GM12878 (cell line): ENCODE measurements at regions not wholly inside any gene's neighbourhood (a gene's known extent, or its start where the extent isn't known, plus 50 kb on each side); places are given as distances from the start of the nearest gene placed in this dataset.

Source experiments
- CTCF ChIP-seq, 3 experiments: IDR thresholded peaks in 2 of 3; conservative IDR thresholded peaks in 1 of 3; 2 replicates each; pipeline ENCODE4 v1.5.1; 2011; ENCODE audit warnings: low read depth in 3 of 3, low read length in 3 of 3, mild to moderate bottlenecking in 3 of 3, control low read depth in 2 of 3, moderate library complexity in 2 of 3, inconsistent platforms in 1 of 3, mixed read lengths in 1 of 3; ENCODE audit not compliant: control insufficient read depth in 2 of 3, insufficient read depth in 1 of 3; ENCODE audit errors: extremely low read depth in 1 of 3
- CUX1 ChIP-seq: IDR thresholded peaks from 2 replicates; pipeline ENCODE4 v1.6.1; 2012; ENCODE audit warnings: improper control_type of control experiment, low read depth, low read length; ENCODE audit not compliant: insufficient replicate concordance
- EZH2 ChIP-seq: IDR thresholded peaks from 2 replicates; pipeline ENCODE4 v1.6.1; 2012; ENCODE audit warnings: low read depth, mild to moderate bottlenecking, control low read depth, inconsistent platforms, low read length, borderline replicate concordance; ENCODE audit not compliant: control insufficient read depth
- HDAC6 ChIP-seq: fragments of 200-600 bp; sonication (generic); IDR thresholded peaks from one replicate; pipeline ENCODE4 v1.8.0; 2017; ENCODE audit warnings: antibody characterized with exemption; ENCODE audit not compliant: unreplicated experiment
- JUNB ChIP-seq: IDR thresholded peaks from 2 replicates; pipeline ENCODE4 v1.6.1; 2016; ENCODE audit warnings: antibody characterized with exemption, mild to moderate bottlenecking
- MTA2 ChIP-seq: fragments of 450-650 bp; IDR thresholded peaks from 2 replicates; pipeline ENCODE4 v1.6.1; 2016; ENCODE audit warnings: low read depth, mild to moderate bottlenecking, moderate library complexity
- MXI1 ChIP-seq: fragments of 150-350 bp; IDR thresholded peaks from 2 replicates; pipeline ENCODE4 v1.6.1; 2011; ENCODE audit warnings: low read depth, mild to moderate bottlenecking, inconsistent platforms, low read length, improper control_type of control experiment
- MYC ChIP-seq: IDR thresholded peaks from 2 replicates; pipeline ENCODE4 v1.6.1; 2011; ENCODE audit warnings: mild to moderate bottlenecking, low read length, moderate library complexity, inconsistent platforms; ENCODE audit not compliant: insufficient read depth, insufficient replicate concordance, insufficient read length, severe bottlenecking
- POLR2A ChIP-seq: IDR thresholded peaks from 2 replicates; pipeline ENCODE4 v1.6.1; 2011; ENCODE audit warnings: low read depth, mild to moderate bottlenecking, low read length
- RB1 ChIP-seq: fragments of 450-650 bp; formaldehyde crosslinking; IDR thresholded peaks from 2 replicates; pipeline ENCODE4 v1.6.1; 2017; ENCODE audit warnings: mild to moderate bottlenecking, borderline replicate concordance
- SIN3A ChIP-seq: IDR thresholded peaks from 2 replicates; pipeline ENCODE4 v1.6.1; 2012; ENCODE audit warnings: low read depth, low read length, improper control_type of control experiment
- ZBTB33 ChIP-seq: fragments of 450-650 bp; IDR thresholded peaks from 2 replicates; pipeline ENCODE4 v1.6.1; 2017; ENCODE audit warnings: mild to moderate bottlenecking

- TF ChIP-seq CTCF (IDR thresholded peaks at IDR 0.05 in 2 of 3, conservative IDR thresholded peaks at IDR 0.05 in 1 of 3; ENCODE audit: control insufficient read depth in 2 of 3, extremely low read depth in 1 of 3, insufficient read depth in 1 of 3, low read depth in 3 of 3, low read length in 3 of 3) (no peak), RB1 (no peak), MTA2 (no peak), ZBTB33 (no peak), MXI1 (no peak), HDAC6 (no peak), POLR2A (no peak), MYC (no peak), CUX1 (no peak), JUNB (no peak), SIN3A (no peak), EZH2 (no peak)
Measured at GRCh38 chr21:41597227-41597626, 89.3 kb upstream of the TMPRSS2 start.
